Ishikawa (cell line): ENCODE measurements at regions not wholly inside any gene's neighbourhood (a gene's known extent, or its start where the extent isn't known, plus 50 kb on each side); places are given as distances from the start of the nearest gene placed in this dataset.

Source experiments
- CREB1 ChIP-seq: IDR thresholded peaks from 2 replicates; pipeline ENCODE4 v1.6.1; 2012; ENCODE audit warnings: low read depth
- EGR1 ChIP-seq: IDR thresholded peaks from 2 replicates; pipeline ENCODE4 v1.6.1; 2012
- NFIC ChIP-seq: IDR thresholded peaks from 2 replicates; pipeline ENCODE4 v1.6.1; 2012
- YY1 ChIP-seq: IDR thresholded peaks from 2 replicates; pipeline ENCODE4 v1.6.1; 2012; ENCODE audit warnings: low read depth
- TF ChIP-seq, protein P1 (sequence below): IDR thresholded peaks from 2 replicates; pipeline ENCODE4 v1.6.1; 2012; ENCODE audit warnings: low read depth, mild to moderate bottlenecking

DNA sequence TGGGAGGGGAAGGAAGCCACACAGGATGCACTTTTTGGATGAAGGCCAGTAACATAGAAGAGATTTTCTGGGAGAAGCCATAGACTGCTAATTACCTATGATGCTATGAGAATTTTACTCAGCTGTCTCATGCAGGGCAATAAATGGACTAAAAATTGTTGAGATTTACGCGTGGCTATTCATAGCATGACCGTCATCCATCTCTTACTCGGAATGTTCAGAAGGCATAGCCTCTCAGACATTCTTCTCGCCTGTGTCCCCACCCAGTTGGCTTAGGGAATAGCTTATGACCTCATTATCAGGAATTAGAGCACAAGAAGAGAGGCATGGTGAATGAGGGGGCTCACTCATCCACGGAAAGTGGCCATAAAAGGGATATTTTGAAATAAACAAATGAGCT, 107.9 kb upstream of the ATP10A start:
- TF ChIP-seq EGR1: no peak
- no peak for TF ChIP-seq CREB1
- no peak for TF ChIP-seq YY1
- TF ChIP-seq, protein P1, sequence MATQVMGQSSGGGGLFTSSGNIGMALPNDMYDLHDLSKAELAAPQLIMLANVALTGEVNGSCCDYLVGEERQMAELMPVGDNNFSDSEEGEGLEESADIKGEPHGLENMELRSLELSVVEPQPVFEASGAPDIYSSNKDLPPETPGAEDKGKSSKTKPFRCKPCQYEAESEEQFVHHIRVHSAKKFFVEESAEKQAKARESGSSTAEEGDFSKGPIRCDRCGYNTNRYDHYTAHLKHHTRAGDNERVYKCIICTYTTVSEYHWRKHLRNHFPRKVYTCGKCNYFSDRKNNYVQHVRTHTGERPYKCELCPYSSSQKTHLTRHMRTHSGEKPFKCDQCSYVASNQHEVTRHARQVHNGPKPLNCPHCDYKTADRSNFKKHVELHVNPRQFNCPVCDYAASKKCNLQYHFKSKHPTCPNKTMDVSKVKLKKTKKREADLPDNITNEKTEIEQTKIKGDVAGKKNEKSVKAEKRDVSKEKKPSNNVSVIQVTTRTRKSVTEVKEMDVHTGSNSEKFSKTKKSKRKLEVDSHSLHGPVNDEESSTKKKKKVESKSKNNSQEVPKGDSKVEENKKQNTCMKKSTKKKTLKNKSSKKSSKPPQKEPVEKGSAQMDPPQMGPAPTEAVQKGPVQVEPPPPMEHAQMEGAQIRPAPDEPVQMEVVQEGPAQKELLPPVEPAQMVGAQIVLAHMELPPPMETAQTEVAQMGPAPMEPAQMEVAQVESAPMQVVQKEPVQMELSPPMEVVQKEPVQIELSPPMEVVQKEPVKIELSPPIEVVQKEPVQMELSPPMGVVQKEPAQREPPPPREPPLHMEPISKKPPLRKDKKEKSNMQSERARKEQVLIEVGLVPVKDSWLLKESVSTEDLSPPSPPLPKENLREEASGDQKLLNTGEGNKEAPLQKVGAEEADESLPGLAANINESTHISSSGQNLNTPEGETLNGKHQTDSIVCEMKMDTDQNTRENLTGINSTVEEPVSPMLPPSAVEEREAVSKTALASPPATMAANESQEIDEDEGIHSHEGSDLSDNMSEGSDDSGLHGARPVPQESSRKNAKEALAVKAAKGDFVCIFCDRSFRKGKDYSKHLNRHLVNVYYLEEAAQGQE: no peak
- TF ChIP-seq NFIC: no peak
